ENCODE measurements at regions not wholly inside any gene's neighbourhood (a gene's known extent, or its start where the extent isn't known, plus 50 kb on each side); places are given as distances from the start of the nearest gene placed in this dataset.
"Not testable (repeated sequence)": the region's sequence is repeated elsewhere in the genome, so short reads cannot be mapped to it uniquely, and the experiment has no call there.

- DNase-seq = no peak
Measured at GRCh38 chr5:74530326-74531050, 110.0 kb downstream of the ENC1 start.

- no peak for DNase-seq
Measured at GRCh38 chr5:74529101-74529500, 111.4 kb downstream of the ENC1 start.

- DNase-seq = no peak
Measured at GRCh38 chr5:74526111-74526510, 114.4 kb downstream of the ENC1 start.

- not testable (repeated sequence) for DNase-seq
Measured at GRCh38 chr5:74524767-74525166, 115.8 kb downstream of the ENC1 start.

- not testable (repeated sequence) for DNase-seq
Measured at GRCh38 chr5:74523698-74524097, 116.8 kb downstream of the ENC1 start.

GRCh38 chr5:74522838-74523237 is 117.7 kb downstream of the ENC1 start:
- not testable (repeated sequence) for DNase-seq

GRCh38 chr5:74521401-74521800 is 119.1 kb downstream of the ENC1 start:
- DNase-seq = no peak

- DNase-seq = no peak
Measured at GRCh38 chr5:74519679-74520078, 120.8 kb downstream of the ENC1 start.

GRCh38 chr5:74519161-74519571 is 121.4 kb downstream of the ENC1 start:
- DNase-seq = no peak

- DNase-seq = no peak
Measured at GRCh38 chr5:74517700-74518099, 122.8 kb downstream of the ENC1 start.

- no peak for DNase-seq
Measured at GRCh38 chr5:74516211-74516636, 124.3 kb downstream of the ENC1 start.

- no peak for DNase-seq
Measured at GRCh38 chr5:74514888-74515551, 125.5 kb downstream of the ENC1 start.

GRCh38 chr5:74511770-74512169 is 128.8 kb downstream of the ENC1 start:
- not testable (repeated sequence) for DNase-seq

- DNase-seq = no peak
Measured at GRCh38 chr5:74510476-74511075, 130.0 kb downstream of the ENC1 start.

GRCh38 chr5:74507370-74508005 is 133.0 kb downstream of the ENC1 start:
- DNase-seq = no peak

- DNase-seq = no peak
Measured at GRCh38 chr5:74506119-74506518, 134.4 kb downstream of the ENC1 start.

GRCh38 chr5:74504463-74504862 is 136.1 kb downstream of the ENC1 start:
- no peak for DNase-seq

GRCh38 chr5:74502479-74502950 is 138.0 kb downstream of the ENC1 start:
- no peak for DNase-seq

- no peak for DNase-seq
Measured at GRCh38 chr5:74501674-74502478, 138.7 kb downstream of the ENC1 start.

- DNase-seq = no peak
Measured at GRCh38 chr5:74500110-74500917, 140.2 kb downstream of the ENC1 start.

GRCh38 chr5:74499256-74500050 is 141.1 kb downstream of the ENC1 start:
- no peak for DNase-seq
